ENCODE measurements at regions not wholly inside any gene's neighbourhood (a gene's known extent, or its start where the extent isn't known, plus 50 kb on each side); places are given as distances from the start of the nearest gene placed in this dataset.

- peak; percentile 84 for ATAC-seq
- TF ChIP-seq ISL1 (CRISPR knock-in tag; IDR thresholded peaks at IDR 0.05) (no peak), PPARA (CRISPR knock-in tag; IDR thresholded peaks at IDR 0.05; ENCODE audit: borderline replicate concordance) (no peak), ARNTL (CRISPR knock-in tag; IDR thresholded peaks at IDR 0.05; ENCODE audit: borderline replicate concordance, low read depth) (no peak), BACH2 (CRISPR knock-in tag; IDR thresholded peaks at IDR 0.05; ENCODE audit: borderline replicate concordance) (no peak), ZFP30 (CRISPR knock-in tag; IDR thresholded peaks at IDR 0.05) (no peak)
Observed at GRCh38 chr2:67476809-67477790, 80.0 kb downstream of the ETAA1 start.

GRCh38 chr2:67479261-67479660, 82.1 kb downstream of the ETAA1 start:
- no peak for ATAC-seq
- TF ChIP-seq, protein P1, sequence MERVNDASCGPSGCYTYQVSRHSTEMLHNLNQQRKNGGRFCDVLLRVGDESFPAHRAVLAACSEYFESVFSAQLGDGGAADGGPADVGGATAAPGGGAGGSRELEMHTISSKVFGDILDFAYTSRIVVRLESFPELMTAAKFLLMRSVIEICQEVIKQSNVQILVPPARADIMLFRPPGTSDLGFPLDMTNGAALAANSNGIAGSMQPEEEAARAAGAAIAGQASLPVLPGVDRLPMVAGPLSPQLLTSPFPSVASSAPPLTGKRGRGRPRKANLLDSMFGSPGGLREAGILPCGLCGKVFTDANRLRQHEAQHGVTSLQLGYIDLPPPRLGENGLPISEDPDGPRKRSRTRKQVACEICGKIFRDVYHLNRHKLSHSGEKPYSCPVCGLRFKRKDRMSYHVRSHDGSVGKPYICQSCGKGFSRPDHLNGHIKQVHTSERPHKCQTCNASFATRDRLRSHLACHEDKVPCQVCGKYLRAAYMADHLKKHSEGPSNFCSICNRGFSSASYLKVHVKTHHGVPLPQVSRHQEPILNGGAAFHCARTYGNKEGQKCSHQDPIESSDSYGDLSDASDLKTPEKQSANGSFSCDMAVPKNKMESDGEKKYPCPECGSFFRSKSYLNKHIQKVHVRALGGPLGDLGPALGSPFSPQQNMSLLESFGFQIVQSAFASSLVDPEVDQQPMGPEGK (CRISPR knock-in tag; IDR thresholded peaks at IDR 0.05; ENCODE audit: borderline replicate concordance) = no peak

- ATAC-seq = peak; percentile 68
- no peak for TF ChIP-seq ZNF70 (CRISPR knock-in tag; IDR thresholded peaks at IDR 0.05)
Observed at GRCh38 chr2:67485431-67485830, 88.3 kb downstream of the ETAA1 start.

DNA sequence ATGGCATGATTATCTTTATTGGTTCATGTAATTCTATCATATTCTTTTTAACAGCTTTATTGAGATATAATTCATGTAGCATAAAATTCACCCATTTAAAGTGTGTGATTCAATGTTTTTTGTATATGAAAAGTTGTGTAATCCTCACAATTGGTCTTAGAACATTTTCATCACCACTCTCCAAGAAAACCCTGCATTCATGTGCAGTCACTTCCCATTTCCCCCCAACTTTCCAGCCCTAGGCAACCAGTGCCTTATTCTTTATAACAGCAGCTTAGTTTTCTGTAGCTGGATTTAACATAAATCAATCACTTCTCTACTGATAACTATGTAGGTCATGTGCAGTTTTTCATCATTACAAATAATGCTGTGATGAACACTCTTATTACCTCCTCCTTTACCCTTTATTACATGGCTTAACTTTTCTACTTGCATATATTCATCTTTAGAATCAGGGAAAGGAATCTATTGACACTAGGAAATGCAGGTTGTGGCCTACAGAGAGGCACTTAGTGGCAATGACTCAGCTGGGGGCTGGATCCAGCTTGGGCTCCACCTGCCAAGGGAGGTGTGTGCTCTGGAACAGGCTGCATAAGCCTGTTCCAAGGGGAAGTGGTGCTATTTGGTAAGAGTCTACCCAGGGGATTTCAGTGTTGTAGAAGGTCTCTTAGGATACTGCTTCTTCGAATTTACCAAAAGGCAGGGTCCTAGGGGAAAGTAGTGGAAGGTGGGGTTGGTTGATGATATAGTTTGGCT, 89.1 kb downstream of the ETAA1 start:
- ATAC-seq = no peak
- TF ChIP-seq RARB (CRISPR knock-in tag; IDR thresholded peaks at IDR 0.05) = no peak
- TF ChIP-seq ZNF565 (CRISPR knock-in tag; conservative IDR thresholded peaks at IDR 0.05; ENCODE audit: low read depth) = no peak
- TF ChIP-seq, protein P2, sequence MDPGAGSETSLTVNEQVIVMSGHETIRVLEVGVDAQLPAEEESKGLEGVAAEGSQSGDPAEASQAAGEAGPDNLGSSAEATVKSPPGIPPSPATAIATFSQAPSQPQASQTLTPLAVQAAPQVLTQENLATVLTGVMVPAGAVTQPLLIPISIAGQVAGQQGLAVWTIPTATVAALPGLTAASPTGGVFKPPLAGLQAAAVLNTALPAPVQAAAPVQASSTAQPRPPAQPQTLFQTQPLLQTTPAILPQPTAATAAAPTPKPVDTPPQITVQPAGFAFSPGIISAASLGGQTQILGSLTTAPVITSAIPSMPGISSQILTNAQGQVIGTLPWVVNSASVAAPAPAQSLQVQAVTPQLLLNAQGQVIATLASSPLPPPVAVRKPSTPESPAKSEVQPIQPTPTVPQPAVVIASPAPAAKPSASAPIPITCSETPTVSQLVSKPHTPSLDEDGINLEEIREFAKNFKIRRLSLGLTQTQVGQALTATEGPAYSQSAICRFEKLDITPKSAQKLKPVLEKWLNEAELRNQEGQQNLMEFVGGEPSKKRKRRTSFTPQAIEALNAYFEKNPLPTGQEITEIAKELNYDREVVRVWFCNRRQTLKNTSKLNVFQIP (CRISPR knock-in tag; IDR thresholded peaks at IDR 0.05; ENCODE audit: borderline replicate concordance, low read depth) = no peak
- TF ChIP-seq BACH2 (CRISPR knock-in tag; IDR thresholded peaks at IDR 0.05; ENCODE audit: borderline replicate concordance) = no peak
- TF ChIP-seq ISL1 (CRISPR knock-in tag; IDR thresholded peaks at IDR 0.05) = no peak; the same call in 1 of the 2 replicates
- TF ChIP-seq, protein P1 (CRISPR knock-in tag; IDR thresholded peaks at IDR 0.05; ENCODE audit: borderline replicate concordance) = no peak

- no peak for ATAC-seq
- TF ChIP-seq CREB5 (CRISPR knock-in tag; IDR thresholded peaks at IDR 0.05; ENCODE audit: low read depth) (no peak), ZNF8 (CRISPR knock-in tag; IDR thresholded peaks at IDR 0.05) (no peak), ZFP3 (CRISPR knock-in tag; IDR thresholded peaks at IDR 0.05) (no peak), ZC3H10 (CRISPR knock-in tag; IDR thresholded peaks at IDR 0.05) (no peak), ZNF565 (CRISPR knock-in tag; conservative IDR thresholded peaks at IDR 0.05; ENCODE audit: low read depth) (no peak)
- TF ChIP-seq, protein P3, sequence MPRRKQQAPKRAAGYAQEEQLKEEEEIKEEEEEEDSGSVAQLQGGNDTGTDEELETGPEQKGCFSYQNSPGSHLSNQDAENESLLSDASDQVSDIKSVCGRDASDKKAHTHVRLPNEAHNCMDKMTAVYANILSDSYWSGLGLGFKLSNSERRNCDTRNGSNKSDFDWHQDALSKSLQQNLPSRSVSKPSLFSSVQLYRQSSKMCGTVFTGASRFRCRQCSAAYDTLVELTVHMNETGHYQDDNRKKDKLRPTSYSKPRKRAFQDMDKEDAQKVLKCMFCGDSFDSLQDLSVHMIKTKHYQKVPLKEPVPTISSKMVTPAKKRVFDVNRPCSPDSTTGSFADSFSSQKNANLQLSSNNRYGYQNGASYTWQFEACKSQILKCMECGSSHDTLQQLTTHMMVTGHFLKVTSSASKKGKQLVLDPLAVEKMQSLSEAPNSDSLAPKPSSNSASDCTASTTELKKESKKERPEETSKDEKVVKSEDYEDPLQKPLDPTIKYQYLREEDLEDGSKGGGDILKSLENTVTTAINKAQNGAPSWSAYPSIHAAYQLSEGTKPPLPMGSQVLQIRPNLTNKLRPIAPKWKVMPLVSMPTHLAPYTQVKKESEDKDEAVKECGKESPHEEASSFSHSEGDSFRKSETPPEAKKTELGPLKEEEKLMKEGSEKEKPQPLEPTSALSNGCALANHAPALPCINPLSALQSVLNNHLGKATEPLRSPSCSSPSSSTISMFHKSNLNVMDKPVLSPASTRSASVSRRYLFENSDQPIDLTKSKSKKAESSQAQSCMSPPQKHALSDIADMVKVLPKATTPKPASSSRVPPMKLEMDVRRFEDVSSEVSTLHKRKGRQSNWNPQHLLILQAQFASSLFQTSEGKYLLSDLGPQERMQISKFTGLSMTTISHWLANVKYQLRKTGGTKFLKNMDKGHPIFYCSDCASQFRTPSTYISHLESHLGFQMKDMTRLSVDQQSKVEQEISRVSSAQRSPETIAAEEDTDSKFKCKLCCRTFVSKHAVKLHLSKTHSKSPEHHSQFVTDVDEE (CRISPR knock-in tag; IDR thresholded peaks at IDR 0.05) = no peak
Observed at GRCh38 chr2:67487993-67488392, 90.9 kb downstream of the ETAA1 start.
